WTC11 (cell line): ENCODE measurements at regions not wholly inside any gene's neighbourhood (a gene's known extent, or its start where the extent isn't known, plus 50 kb on each side); places are given as distances from the start of the nearest gene placed in this dataset.

Source experiments
- ATAC-seq: fragments of 200-7000 bp; cut with Tn5 transposase; 2 replicates; pipeline ENCODE4 v1.10.0; 2021; ENCODE audit warnings: mild to moderate bottlenecking, moderate library complexity
- CTCF ChIA-PET: fragments of 300-600 bp; sonication (Branson Sonifier 250); formaldehyde crosslinking; loops from one replicate; lab custom pipeline; 2021; ENCODE audit warnings: antibody characterized with exemption; lab: Charles Lee
- POLR2A ChIA-PET: fragments of 350-600 bp; sonication (Branson Sonifier 250); formaldehyde crosslinking; loops from one replicate; lab custom pipeline; 2021; ENCODE audit warnings: antibody characterized with exemption; lab: Charles Lee
- DNase-seq: peaks from one replicate; pipeline ENCODE4 v3.0.0; 2021; ENCODE audit warnings: low spot score
- H3K27ac Mint-ChIP-seq: 2 replicates; pipeline ENCODE4 v1.8.0; 2021; ENCODE audit warnings: mixed read lengths
- H3K27me3 Mint-ChIP-seq: 2 replicates; pipeline ENCODE4 v1.8.0; 2021; ENCODE audit warnings: low read depth, mild to moderate bottlenecking, moderate library complexity, mixed read lengths
- H3K36me3 Mint-ChIP-seq: 2 replicates; pipeline ENCODE4 v1.8.0; 2021; ENCODE audit warnings: mixed read lengths
- H3K4me1 Mint-ChIP-seq: 2 replicates; pipeline ENCODE4 v1.8.0; 2022; ENCODE audit warnings: mixed read lengths
- H3K4me3 Mint-ChIP-seq: 2 replicates; pipeline ENCODE4 v1.8.0; 2021; ENCODE audit warnings: mild to moderate bottlenecking, moderate library complexity, mixed read lengths
- H3K9me3 Mint-ChIP-seq: 2 replicates; pipeline ENCODE4 v1.8.0; 2021; ENCODE audit warnings: mixed read lengths
- ETV6 ChIP-seq: sonication (generic); formaldehyde crosslinking; IDR thresholded peaks from 2 replicates; pipeline ENCODE4 v1.8.1; 2022; ENCODE audit warnings: mild to moderate bottlenecking, missing genetic modification reagents
- FOXK1 ChIP-seq: sonication (generic); formaldehyde crosslinking; IDR thresholded peaks from 2 replicates; pipeline ENCODE4 v1.8.0; 2022; ENCODE audit warnings: mild to moderate bottlenecking, moderate library complexity, missing genetic modification reagents
- FOXP4 ChIP-seq: sonication (generic); formaldehyde crosslinking; IDR thresholded peaks from 2 replicates; pipeline ENCODE4 v1.8.0; 2022; ENCODE audit warnings: mild to moderate bottlenecking, missing genetic modification reagents
- JAZF1 ChIP-seq: fragments of 250-450 bp; sonication (Bioruptor Pico); IDR thresholded peaks from 2 replicates; pipeline ENCODE4 v1.9.0; 2021; ENCODE audit warnings: moderate library complexity, mild to moderate bottlenecking, inconsistent platforms
- KAT7 ChIP-seq: sonication (generic); formaldehyde crosslinking; IDR thresholded peaks from 2 replicates; pipeline ENCODE4 v1.8.1; 2023; ENCODE audit warnings: missing genetic modification reagents, mild to moderate bottlenecking, borderline replicate concordance
- MYBL2 ChIP-seq: sonication (generic); formaldehyde crosslinking; IDR thresholded peaks from 2 replicates; pipeline ENCODE4 v1.8.1; 2023; ENCODE audit warnings: mild to moderate bottlenecking, moderate library complexity, missing genetic modification reagents
- NR3C1 ChIP-seq: sonication (generic); formaldehyde crosslinking; conservative IDR thresholded peaks from 2 replicates; pipeline ENCODE4 v1.8.1; 2023; ENCODE audit warnings: low read depth, mild to moderate bottlenecking, missing genetic modification reagents
- TEAD4 ChIP-seq: sonication (generic); formaldehyde crosslinking; IDR thresholded peaks from 2 replicates; pipeline ENCODE4 v1.8.0; 2022; ENCODE audit warnings: mild to moderate bottlenecking, missing genetic modification reagents
- TP53 ChIP-seq: sonication (generic); formaldehyde crosslinking; IDR thresholded peaks from 2 replicates; pipeline ENCODE4 v1.8.1; 2023; ENCODE audit warnings: mild to moderate bottlenecking, missing genetic modification reagents
- ZBTB43 ChIP-seq: sonication (generic); formaldehyde crosslinking; IDR thresholded peaks from 2 replicates; pipeline ENCODE4 v1.8.1; 2023; ENCODE audit warnings: mild to moderate bottlenecking, missing genetic modification reagents
- ZNF232 ChIP-seq: sonication (generic); formaldehyde crosslinking; IDR thresholded peaks from 2 replicates; pipeline ENCODE4 v1.8.0; 2022; ENCODE audit warnings: mild to moderate bottlenecking, missing genetic modification reagents
- ZNF317 ChIP-seq: sonication (generic); formaldehyde crosslinking; IDR thresholded peaks from 2 replicates; pipeline ENCODE4 v1.8.1; 2023; ENCODE audit warnings: low read depth, mild to moderate bottlenecking, moderate library complexity, missing genetic modification reagents, borderline replicate concordance
- ZNF396 ChIP-seq: fragments of 250-450 bp; sonication (Bioruptor Pico); IDR thresholded peaks from 2 replicates; pipeline ENCODE4 v1.8.0; 2021; ENCODE audit warnings: mild to moderate bottlenecking, moderate library complexity, borderline replicate concordance
- ZNF512 ChIP-seq: sonication (generic); formaldehyde crosslinking; IDR thresholded peaks from 2 replicates; pipeline ENCODE4 v1.8.1; 2022; ENCODE audit warnings: missing genetic modification reagents, borderline replicate concordance
- ZSCAN18 ChIP-seq: fragments of 250-450 bp; sonication (Bioruptor Pico); IDR thresholded peaks from 2 replicates; pipeline ENCODE4 v2.1.2; 2022; ENCODE audit warnings: mild to moderate bottlenecking, moderate library complexity
- TF ChIP-seq, protein P1 (sequence below): sonication (generic); formaldehyde crosslinking; IDR thresholded peaks from 2 replicates; pipeline ENCODE4 v1.8.1; 2023; ENCODE audit warnings: mild to moderate bottlenecking, missing genetic modification reagents
- TF ChIP-seq, protein P2 (sequence below): fragments of 200-600 bp; IDR thresholded peaks from 2 replicates; pipeline ENCODE4 v1.8.0; 2022; ENCODE audit warnings: antibody characterized with exemption
- TF ChIP-seq, protein P3 (sequence below): sonication (generic); formaldehyde crosslinking; IDR thresholded peaks from 2 replicates; pipeline ENCODE4 v1.8.1; 2022; ENCODE audit warnings: low read depth, mild to moderate bottlenecking, moderate library complexity, missing genetic modification reagents, borderline replicate concordance

- TF ChIP-seq ZBTB43: no peak
- TF ChIP-seq ZNF232: no peak
- TF ChIP-seq, protein P1, sequence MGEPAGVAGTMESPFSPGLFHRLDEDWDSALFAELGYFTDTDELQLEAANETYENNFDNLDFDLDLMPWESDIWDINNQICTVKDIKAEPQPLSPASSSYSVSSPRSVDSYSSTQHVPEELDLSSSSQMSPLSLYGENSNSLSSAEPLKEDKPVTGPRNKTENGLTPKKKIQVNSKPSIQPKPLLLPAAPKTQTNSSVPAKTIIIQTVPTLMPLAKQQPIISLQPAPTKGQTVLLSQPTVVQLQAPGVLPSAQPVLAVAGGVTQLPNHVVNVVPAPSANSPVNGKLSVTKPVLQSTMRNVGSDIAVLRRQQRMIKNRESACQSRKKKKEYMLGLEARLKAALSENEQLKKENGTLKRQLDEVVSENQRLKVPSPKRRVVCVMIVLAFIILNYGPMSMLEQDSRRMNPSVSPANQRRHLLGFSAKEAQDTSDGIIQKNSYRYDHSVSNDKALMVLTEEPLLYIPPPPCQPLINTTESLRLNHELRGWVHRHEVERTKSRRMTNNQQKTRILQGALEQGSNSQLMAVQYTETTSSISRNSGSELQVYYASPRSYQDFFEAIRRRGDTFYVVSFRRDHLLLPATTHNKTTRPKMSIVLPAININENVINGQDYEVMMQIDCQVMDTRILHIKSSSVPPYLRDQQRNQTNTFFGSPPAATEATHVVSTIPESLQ (CRISPR knock-in tag): no peak
- no peak for TF ChIP-seq TEAD4 (CRISPR knock-in tag)
- TF ChIP-seq, protein P2, sequence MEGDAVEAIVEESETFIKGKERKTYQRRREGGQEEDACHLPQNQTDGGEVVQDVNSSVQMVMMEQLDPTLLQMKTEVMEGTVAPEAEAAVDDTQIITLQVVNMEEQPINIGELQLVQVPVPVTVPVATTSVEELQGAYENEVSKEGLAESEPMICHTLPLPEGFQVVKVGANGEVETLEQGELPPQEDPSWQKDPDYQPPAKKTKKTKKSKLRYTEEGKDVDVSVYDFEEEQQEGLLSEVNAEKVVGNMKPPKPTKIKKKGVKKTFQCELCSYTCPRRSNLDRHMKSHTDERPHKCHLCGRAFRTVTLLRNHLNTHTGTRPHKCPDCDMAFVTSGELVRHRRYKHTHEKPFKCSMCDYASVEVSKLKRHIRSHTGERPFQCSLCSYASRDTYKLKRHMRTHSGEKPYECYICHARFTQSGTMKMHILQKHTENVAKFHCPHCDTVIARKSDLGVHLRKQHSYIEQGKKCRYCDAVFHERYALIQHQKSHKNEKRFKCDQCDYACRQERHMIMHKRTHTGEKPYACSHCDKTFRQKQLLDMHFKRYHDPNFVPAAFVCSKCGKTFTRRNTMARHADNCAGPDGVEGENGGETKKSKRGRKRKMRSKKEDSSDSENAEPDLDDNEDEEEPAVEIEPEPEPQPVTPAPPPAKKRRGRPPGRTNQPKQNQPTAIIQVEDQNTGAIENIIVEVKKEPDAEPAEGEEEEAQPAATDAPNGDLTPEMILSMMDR: no peak
- TF ChIP-seq TP53 (CRISPR knock-in tag): no peak
- TF ChIP-seq FOXP4: no peak
Observed at GRCh38 chr2:4762951-4763376, 929.2 kb upstream of the SOX11 start (continued).

GRCh38 chr2:4765787-4766530, 926.2 kb upstream of the SOX11 start:
- ATAC-seq (no peak), DNase-seq (no peak)
- no peak overlapping the region for H3K4me3 Mint-ChIP-seq
- ChIA-PET CTCF (no interaction called here), POLR2A (no interaction called here)
- H3K27me3 Mint-ChIP-seq: peaks cover 6% of the 10 kb centered on the region
- no peaks in the 10 kb centered on the region for H3K4me1 Mint-ChIP-seq
- peaks cover 59% of the 10 kb centered on the region for H3K36me3 Mint-ChIP-seq
- TF ChIP-seq, protein P3, sequence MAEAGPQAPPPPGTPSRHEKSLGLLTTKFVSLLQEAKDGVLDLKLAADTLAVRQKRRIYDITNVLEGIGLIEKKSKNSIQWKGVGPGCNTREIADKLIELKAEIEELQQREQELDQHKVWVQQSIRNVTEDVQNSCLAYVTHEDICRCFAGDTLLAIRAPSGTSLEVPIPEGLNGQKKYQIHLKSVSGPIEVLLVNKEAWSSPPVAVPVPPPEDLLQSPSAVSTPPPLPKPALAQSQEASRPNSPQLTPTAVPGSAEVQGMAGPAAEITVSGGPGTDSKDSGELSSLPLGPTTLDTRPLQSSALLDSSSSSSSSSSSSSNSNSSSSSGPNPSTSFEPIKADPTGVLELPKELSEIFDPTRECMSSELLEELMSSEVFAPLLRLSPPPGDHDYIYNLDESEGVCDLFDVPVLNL (CRISPR knock-in tag): no peak
- TF ChIP-seq JAZF1 (CRISPR knock-in tag) (no peak), TEAD4 (CRISPR knock-in tag) (no peak), MYBL2 (CRISPR knock-in tag) (no peak), ZNF317 (CRISPR knock-in tag) (no peak), ZNF396 (CRISPR knock-in tag) (no peak)
- H3K9me3 Mint-ChIP-seq: peaks cover 74% of the 10 kb centered on the region
- H3K27ac Mint-ChIP-seq: no peak overlapping the region

GRCh38 chr2:4775668-4776067, 916.5 kb upstream of the SOX11 start:
- H3K4me1 Mint-ChIP-seq: no peaks in the 10 kb centered on the region
- ChIA-PET CTCF (no interaction called here), POLR2A (no interaction called here)
- H3K27me3 Mint-ChIP-seq: peaks cover 3% of the 10 kb centered on the region; the same call in 1 of the 2 replicates
- peaks cover 70% of the 10 kb centered on the region for H3K36me3 Mint-ChIP-seq
- no peak overlapping the region for H3K27ac Mint-ChIP-seq
- H3K9me3 Mint-ChIP-seq: peaks cover 82% of the 10 kb centered on the region
- ATAC-seq (no peak), DNase-seq (no peak)
- no peak overlapping the region for H3K4me3 Mint-ChIP-seq
- TF ChIP-seq NR3C1 (no peak), ETV6 (CRISPR knock-in tag) (no peak), FOXK1 (CRISPR knock-in tag) (no peak), KAT7 (CRISPR knock-in tag) (no peak), ZSCAN18 (CRISPR knock-in tag) (no peak), ZNF512 (CRISPR knock-in tag) (no peak), ZBTB43 (no peak)
- TF ChIP-seq, protein P3 (CRISPR knock-in tag): no peak
